HG02852 (cell line): ENCODE measurements at regions not wholly inside any gene's neighbourhood (a gene's known extent, or its start where the extent isn't known, plus 50 kb on each side); places are given as distances from the start of the nearest gene placed in this dataset.

Experiments
- ATAC-seq: cut with Tn5 transposase; IDR thresholded peaks from one replicate; pipeline ENCODE4 v1.9.1; 2021; ENCODE audit warnings: mild to moderate bottlenecking, moderate library complexity; ENCODE audit not compliant: unreplicated experiment

GRCh38 chr4:24419181-24420034, 164.9 kb downstream of the DHX15 start:
- peak; percentile 93 for ATAC-seq

DNA sequence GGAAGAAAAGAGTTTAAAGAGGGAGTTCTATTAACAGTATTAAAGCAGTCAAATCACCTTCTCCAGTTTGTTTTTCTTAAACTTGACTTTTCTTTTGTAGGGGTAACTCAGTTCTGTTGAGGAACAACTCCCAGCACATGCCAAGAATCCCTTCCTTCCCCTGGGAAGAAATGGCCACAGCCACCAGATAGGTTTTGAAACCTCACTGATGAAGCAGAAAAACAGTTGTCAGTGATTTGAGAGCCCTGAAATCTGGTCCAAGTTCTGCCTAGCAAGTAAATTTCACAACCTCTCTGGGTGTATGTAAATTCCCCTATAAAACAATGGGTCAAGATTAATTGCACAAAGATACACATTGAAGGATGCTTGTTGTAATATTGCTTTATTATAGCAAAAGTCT, 167.1 kb downstream of the DHX15 start:
- no peak for ATAC-seq

DNA sequence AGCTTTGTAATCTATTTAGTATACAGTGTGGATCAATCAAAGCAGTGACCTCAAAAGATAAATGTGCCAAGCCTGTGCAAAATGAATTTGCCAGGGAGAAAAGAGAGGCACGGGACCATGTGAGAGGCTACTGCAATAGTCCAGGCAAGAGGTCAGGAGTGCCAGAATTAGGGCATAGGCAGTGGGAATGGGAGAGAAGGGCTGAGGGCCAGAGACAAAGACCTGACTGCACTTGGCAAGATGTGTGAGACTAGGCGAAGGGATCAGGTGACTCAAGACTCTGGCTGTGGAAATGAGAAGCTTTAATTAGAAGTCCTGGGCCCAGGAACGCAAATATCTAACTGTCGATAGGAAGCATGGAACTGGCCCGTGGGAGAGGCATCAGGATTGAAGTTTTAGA, 168.1 kb downstream of the DHX15 start:
- ATAC-seq, result no peak

GRCh38 chr4:24413311-24413784, 171.0 kb downstream of the DHX15 start:
- no peak for ATAC-seq

DNA sequence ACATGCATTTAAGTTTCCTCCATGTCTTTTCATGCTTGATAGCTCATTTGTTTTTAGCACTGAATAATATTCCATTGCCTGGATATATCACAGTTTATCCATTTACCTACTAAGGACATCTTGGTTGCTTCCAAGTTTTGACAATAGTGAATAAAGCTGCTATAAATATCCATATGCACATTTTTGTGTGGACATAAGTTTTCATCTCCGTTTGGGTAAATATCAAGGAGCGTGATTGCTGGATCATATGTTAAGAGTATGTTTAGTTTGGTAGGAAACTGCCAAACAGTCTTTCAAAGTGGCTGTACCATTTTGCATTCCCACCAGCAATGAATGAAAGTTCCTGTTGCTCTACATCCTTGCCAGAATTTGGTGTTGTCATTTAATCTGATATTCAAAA, 172.5 kb downstream of the DHX15 start:
- no peak for ATAC-seq

DNA sequence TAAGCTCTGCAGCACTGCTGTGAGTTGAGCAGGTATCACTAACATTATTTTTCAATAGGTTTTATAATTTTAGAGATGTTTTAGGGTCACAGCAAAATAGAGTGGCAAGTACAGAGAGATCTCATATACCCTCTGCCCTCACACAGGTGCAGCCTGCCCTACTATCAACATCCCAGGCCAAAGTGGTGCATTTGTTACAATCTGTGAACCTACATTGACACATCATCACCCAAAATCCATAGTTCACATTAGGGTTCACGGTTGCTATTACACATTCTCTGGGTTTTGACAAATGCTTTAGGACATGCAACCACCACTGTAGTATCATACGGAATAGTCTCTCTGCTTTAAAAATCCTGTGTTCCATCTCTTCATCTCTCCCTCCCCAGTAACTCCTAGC, 173.1 kb downstream of the DHX15 start:
- ATAC-seq, result no peak

GRCh38 chr4:24408640-24409039, 175.7 kb downstream of the DHX15 start:
- ATAC-seq, result no peak

GRCh38 chr4:24405926-24406325, 178.4 kb downstream of the DHX15 start:
- no peak for ATAC-seq

DNA sequence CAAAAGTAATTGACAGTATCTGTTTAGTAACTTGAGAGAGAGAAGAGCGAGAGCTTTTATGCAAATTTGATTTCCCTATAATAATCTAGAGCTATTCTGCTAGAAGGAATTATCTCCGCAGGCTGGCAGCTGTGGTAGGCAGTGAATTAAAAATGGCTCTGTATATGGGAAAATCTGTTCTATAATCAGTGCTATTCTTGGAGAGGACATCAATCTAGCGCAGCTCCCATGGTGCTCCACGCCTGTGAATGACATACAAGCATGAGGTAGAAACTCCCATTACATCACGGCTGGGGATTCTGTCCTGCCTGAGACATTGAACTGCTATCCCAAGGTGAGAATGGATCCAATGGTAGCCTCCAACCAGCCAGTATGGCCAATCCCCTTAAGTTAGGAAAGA, 179.0 kb downstream of the DHX15 start:
- no peak for ATAC-seq

DNA sequence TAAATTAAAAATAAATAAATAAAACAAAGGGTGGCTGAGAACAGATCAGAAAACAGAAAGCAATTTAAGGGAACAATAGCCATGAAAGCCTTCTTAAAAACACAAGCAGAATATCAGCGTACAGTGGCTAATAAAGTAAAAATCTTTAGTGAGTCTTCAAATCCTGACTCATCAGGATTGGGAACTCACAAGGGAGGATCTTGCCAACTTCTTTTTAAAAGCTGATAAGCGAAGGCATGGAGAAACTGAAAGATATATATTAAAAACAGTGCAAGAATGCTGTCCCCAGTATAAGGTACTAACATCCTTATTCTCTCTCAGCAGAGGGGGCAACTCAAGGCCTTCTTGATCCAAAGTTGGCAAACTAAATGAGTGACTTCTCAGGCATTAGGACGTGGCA, 180.1 kb downstream of the DHX15 start:
- ATAC-seq, result no peak

- ATAC-seq, result no peak
Measured at GRCh38 chr4:24403265-24403664, 181.1 kb downstream of the DHX15 start.

- ATAC-seq, result no peak
Measured at GRCh38 chr4:24400537-24400936, 183.8 kb downstream of the DHX15 start.

DNA sequence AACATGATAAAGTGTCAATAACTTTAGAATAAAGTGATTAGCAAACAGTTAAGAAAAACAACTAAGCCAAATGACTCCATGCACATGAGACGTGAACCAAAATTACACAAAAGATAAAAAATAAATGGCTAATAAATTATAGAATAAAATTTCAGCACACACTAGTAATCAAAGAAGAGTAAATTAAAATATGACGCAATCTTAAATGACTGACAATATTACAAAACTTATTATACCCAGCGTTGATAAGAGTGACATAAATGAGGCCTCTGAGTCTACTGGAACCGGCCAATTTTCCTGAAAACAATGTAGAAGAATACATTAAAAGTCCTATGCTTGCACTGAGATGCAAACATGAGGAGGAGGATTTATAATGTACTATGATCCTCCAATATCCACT, 187.4 kb downstream of the DHX15 start:
- ATAC-seq, result no peak

GRCh38 chr4:24395937-24396336, 188.4 kb downstream of the DHX15 start:
- ATAC-seq, result no peak

DNA sequence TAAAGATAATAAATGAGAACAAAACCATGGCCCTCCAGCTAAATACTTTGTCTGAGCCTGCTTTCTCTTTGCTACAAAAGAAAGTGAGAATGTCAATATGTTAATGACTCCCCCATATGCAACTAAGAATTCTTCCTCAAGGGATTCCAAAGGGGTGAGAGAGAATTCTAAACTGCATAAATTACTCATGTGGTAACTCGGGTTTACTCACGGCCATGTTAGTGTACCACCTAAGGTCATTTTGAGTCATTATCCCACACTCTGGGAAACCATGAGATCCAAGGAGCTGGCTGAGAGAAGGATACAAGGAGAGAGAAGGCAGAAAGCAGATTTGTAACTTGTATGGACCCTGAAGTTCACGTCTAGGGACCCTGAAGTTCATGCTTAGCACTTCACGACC, 190.3 kb downstream of the DHX15 start:
- ATAC-seq, result no peak

- no peak for ATAC-seq
Measured at GRCh38 chr4:24392613-24393012, 191.7 kb downstream of the DHX15 start.

- ATAC-seq, result peak; percentile 80
Measured at GRCh38 chr4:24382381-24382780, 202.0 kb downstream of the DHX15 start.

- no peak for ATAC-seq
Measured at GRCh38 chr4:24380957-24381665, 203.2 kb downstream of the DHX15 start.

- ATAC-seq, result no peak
Measured at GRCh38 chr4:24373704-24374103, 210.7 kb downstream of the DHX15 start.

DNA sequence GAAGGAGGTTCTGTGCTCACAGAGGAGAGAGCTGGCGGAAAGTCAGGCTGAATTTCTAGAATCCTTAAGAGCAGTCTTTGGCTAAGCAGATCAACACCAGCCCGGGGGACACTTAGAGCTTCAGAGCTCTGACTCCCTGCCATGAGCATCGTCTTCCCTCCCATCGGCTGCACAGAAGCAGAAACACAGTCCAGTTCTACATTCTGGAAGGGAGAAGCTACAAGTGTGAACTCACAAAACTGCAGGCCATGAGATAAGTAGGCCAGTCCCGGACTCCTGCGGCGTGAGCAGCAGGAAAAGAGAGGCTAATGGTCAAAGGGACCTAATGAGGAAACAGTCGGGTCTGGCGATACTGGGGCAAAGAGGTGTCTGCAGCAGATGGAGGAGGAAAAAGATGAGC, 211.5 kb downstream of the DHX15 start:
- ATAC-seq, result no peak

GRCh38 chr4:24372341-24372740, 212.0 kb downstream of the DHX15 start:
- no peak for ATAC-seq

GRCh38 chr4:24370421-24370820, 213.9 kb downstream of the DHX15 start:
- no peak for ATAC-seq
